Limb (tissue), 2 donors: ENCODE measurements at regions not wholly inside any gene's neighbourhood (a gene's known extent, or its start where the extent isn't known, plus 50 kb on each side); places are given as distances from the start of the nearest gene placed in this dataset.
"Not testable (repeated sequence)": the region's sequence is repeated elsewhere in the genome, so short reads cannot be mapped to it uniquely, and the experiment has no call there.

Experiments used
- DNase-seq, 2 donors: peaks; one replicate each; pipeline ENCODE4 v3.0.0-alpha.2; 2016; ENCODE audit errors: extremely low spot score in 2 of 2

DNA sequence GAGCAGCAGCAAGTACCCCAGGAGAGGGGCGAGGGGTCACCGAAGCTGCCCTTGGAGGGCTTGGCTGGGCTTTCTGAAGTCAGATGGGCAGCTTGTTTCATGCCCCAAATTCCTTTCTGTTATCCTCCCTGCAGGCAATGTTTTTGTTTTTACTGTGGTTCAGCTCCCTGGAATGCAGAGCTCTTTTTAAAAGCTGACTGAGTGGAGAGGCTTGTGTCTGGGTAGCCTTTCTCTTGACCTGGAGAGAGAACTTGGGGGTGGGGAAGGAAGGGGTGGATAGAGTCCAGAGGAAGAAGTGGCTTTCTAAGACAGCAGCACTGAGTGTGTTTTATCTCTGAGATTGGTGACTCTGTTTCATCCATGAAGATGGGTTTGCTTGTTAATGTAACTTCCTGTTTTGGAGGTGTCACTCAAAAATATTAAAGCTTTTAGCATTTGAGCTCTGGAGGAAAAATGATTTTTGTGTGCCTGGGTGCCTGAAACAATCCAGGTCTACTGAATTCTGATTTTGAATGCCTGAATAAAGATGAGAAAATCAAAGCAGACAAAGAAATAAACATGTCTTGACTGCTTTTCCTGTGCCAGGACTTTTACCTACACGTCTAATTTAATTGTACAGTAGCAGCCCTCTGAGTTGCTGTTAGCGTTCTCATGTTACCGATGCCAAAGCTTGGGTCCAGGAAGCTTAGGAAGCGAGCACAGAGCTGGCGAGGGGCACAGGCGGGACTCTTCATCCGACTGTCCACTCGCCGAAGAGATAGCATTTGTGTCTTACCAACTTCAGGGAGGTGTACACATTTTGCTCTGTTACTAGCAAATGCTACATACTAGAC lies 78.2 kb upstream of the EEF1E1 start:
- DNase-seq, result no peak

GRCh38 chr6:8177721-8178120 lies 75.4 kb upstream of the EEF1E1 start:
- no peak for DNase-seq

- no peak for DNase-seq
Observed at GRCh38 chr6:8175046-8175777, 72.9 kb upstream of the EEF1E1 start.

DNA sequence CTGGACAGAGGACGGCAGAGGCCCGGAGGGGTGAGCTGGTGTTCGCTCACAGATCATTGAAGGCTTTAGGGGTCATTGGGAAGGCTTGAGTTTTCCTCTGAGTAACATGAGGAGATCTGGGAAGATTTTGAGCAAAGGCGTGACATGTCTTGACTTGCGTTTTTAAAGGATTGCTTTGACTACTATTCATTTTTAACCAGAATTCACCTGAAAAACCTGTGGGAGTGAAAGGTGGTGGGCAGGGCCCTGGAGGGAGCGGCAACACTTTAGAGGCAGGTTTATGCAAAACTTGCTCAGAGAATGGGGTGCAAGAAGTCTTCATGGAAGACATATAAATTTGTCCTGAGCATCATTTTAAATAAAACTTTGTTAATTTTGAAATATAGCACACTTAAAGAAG lies 72.2 kb upstream of the EEF1E1 start:
- no peak for DNase-seq

DNA sequence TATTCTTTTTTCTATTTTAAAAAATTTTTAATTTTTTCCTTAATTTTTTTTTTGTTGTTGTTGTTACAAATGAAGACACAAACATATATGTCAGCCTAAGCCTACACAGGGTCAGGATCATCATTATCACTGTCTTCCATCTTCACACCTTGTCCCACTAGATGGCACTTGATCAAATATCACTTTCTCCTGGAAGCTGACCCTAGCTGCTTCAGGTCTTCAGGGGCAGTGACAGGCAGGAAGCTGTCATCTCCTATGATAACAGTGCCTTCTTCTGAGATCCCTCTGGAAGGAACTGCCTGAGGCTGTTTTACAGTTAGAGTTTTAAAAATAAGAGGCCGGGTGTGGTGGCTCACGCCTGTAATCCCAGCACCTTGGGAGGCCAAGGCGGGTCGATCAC lies 70.2 kb upstream of the EEF1E1 start:
- no peak for DNase-seq

DNA sequence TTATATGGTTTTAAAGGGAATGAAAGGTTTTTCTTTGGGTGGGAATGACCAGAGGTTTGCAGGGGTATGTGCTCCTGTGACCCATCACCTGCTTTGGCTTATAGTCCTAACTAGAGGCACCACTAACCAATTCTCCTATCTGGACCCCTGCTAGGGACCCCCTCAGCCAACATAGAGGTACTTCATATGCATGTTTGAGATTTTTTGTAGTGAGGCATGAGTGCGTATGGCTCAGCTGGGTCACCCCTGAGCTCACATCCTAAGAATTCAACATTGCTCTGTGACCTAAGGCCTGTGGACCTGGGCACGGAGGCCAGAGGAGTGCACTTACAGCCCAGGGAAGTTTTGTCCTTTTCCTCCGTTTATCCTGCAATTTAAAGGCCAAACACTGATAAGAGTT lies 68.4 kb upstream of the EEF1E1 start:
- DNase-seq, result no peak

- DNase-seq, result no peak
Observed at GRCh38 chr6:8170245-8170644, 67.9 kb upstream of the EEF1E1 start.

GRCh38 chr6:8166156-8166555 lies 63.8 kb upstream of the EEF1E1 start:
- DNase-seq, result no peak

DNA sequence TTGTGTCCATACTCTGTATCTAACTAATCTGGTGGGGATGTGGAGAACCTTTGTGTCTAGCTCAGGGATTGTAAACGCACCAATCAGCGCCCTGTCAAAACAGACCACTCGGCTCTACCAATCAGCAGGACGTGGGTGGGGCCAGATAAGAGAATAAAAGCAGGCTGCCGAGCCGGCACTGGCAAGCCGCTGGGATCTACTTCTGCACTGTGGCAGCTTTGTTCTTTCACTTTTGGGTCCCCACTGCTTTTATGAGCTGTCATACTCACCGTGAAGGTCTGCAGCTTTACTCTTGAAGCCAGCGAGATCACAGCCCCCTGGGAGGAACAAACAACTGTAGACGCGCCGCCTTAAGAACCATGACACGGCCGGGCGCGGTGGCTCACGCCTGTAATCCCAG lies 62.7 kb upstream of the EEF1E1 start:
- not testable (repeated sequence) for DNase-seq

- DNase-seq, result not testable (repeated sequence)
Observed at GRCh38 chr6:8164281-8164680, 61.9 kb upstream of the EEF1E1 start.

DNA sequence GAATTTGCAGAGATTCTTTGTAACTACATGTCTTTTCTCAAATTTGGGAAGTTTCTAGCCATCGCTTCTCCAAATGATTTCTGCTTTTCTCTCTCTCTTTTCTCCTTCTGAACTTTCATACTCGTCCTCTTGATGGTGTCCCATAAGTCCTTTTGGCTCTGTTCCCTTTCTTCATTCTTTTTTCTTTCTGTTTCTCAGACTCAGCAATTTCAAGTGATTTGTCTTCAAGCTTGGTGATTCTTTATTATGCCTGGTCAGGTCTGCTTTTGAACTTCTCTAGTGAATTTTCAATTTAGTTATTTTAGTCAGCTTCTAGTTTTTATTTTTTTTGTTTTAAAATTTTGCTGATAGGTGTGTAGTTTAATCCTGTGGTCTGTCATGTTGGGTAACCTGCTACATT lies 57.6 kb upstream of the EEF1E1 start:
- no peak for DNase-seq

- no peak for DNase-seq
Observed at GRCh38 chr6:8157839-8158238, 55.5 kb upstream of the EEF1E1 start.

DNA sequence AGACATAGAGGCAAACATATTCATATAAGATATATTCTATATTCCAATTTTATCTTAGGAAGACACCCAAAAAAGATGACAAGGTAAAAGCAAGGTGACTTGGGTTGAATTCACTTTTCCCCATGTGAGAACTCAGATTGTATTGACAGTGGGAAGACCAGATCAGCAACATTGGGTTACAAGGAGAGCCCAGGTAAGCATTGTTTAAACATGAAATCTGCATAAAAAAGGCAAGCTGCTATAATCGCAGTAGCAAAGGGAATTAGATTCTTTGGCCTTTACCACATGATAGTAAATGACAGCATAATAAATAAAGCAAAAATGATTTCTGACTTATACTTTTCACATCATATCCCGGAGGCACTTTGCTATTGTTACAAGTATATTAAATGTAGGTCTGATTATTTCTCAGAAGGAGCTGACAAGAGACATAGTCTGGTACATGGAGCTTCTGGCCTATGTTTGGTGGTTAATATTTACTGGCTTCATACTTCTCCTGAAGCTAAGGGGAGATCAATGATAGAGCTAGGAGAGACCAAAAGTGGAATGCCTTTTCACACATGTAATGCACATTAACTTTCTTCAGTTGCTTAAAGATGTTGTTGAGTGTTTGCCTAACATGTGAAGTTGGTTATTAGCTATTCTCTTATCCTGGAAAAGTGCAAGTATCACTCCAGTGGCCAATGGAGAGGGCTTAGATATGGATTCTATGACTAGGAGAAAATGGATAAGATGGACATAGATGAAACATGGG lies 53.1 kb upstream of the EEF1E1 start:
- DNase-seq, result no peak
